ENCODE measurements at regions not wholly inside any gene's neighbourhood (a gene's known extent, or its start where the extent isn't known, plus 50 kb on each side); places are given as distances from the start of the nearest gene placed in this dataset.

- Mint-ChIP-seq H3K9me3 (ENCODE audit: low read depth, unreplicated experiment) (peaks cover 11% of the 10 kb centered on the region), H3K27ac (ENCODE audit: unreplicated experiment) (no peak overlapping the region), H3K4me3 (ENCODE audit: low read depth, unreplicated experiment) (no peak overlapping the region), H3K4me1 (ENCODE audit: low read depth, unreplicated experiment) (no peaks in the 10 kb centered on the region), H3K36me3 (ENCODE audit: insufficient read depth, unreplicated experiment) (no peaks in the 10 kb centered on the region), H3K27me3 (ENCODE audit: unreplicated experiment) (no peaks in the 10 kb centered on the region)
- TF ChIP-seq, protein P1, sequence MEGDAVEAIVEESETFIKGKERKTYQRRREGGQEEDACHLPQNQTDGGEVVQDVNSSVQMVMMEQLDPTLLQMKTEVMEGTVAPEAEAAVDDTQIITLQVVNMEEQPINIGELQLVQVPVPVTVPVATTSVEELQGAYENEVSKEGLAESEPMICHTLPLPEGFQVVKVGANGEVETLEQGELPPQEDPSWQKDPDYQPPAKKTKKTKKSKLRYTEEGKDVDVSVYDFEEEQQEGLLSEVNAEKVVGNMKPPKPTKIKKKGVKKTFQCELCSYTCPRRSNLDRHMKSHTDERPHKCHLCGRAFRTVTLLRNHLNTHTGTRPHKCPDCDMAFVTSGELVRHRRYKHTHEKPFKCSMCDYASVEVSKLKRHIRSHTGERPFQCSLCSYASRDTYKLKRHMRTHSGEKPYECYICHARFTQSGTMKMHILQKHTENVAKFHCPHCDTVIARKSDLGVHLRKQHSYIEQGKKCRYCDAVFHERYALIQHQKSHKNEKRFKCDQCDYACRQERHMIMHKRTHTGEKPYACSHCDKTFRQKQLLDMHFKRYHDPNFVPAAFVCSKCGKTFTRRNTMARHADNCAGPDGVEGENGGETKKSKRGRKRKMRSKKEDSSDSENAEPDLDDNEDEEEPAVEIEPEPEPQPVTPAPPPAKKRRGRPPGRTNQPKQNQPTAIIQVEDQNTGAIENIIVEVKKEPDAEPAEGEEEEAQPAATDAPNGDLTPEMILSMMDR (IDR thresholded peaks at IDR 0.05; ENCODE audit: unreplicated experiment), result no peak
- intact Hi-C loops (cut with micrococcal nuclease; ENCODE audit: unreplicated experiment), result no loop called here
- DNase-seq, result no peak
- no TSS peak for BruUV-seq (replicated peaks)
- CTCF ChIA-PET, result no interaction called here
Observed at GRCh38 chrX:155715141-155715540, 102.4 kb upstream of the TMLHE start.

DNA sequence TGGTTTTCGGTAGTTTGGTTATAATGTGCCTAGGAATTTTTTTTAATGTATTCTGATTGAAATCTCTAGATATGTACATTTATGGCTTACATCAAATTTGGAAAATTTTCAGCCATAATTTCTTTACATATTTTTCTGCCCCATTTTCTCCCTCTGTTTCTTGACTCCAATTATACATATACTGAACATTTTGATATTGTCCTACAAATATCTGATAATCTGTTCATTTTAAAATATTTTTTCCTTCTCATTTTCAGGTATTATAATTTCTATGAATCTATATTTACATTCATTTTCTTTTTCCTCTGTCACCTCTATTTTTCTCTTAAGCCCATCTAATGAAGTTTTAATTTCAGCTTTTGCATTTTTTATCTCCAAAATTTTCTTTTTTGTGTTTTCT is 82.7 kb upstream of the TMLHE start:
- no TSS peak for BruUV-seq (replicated peaks)
- no peaks in the 10 kb centered on the region for H3K27me3 Mint-ChIP-seq (ENCODE audit: unreplicated experiment)
- no peak overlapping the region for H3K4me3 Mint-ChIP-seq (ENCODE audit: low read depth, unreplicated experiment)
- no peaks in the 10 kb centered on the region for H3K4me1 Mint-ChIP-seq (ENCODE audit: low read depth, unreplicated experiment)
- DNase-seq, result no peak
- intact Hi-C loops (cut with micrococcal nuclease; ENCODE audit: unreplicated experiment), result no loop called here
- CTCF ChIA-PET, result no interaction called here
- no peaks in the 10 kb centered on the region for H3K36me3 Mint-ChIP-seq (ENCODE audit: insufficient read depth, unreplicated experiment)
- TF ChIP-seq, protein P1 (IDR thresholded peaks at IDR 0.05; ENCODE audit: unreplicated experiment), result no peak
- no peak overlapping the region for H3K27ac Mint-ChIP-seq (ENCODE audit: unreplicated experiment)
- H3K9me3 Mint-ChIP-seq (ENCODE audit: low read depth, unreplicated experiment), result no peaks in the 10 kb centered on the region

- TF ChIP-seq, protein P1 (IDR thresholded peaks at IDR 0.05; ENCODE audit: unreplicated experiment), result no peak
- Mint-ChIP-seq H3K27ac (ENCODE audit: unreplicated experiment) (no peak overlapping the region), H3K27me3 (ENCODE audit: unreplicated experiment) (no peaks in the 10 kb centered on the region), H3K4me3 (ENCODE audit: low read depth, unreplicated experiment) (no peak overlapping the region), H3K9me3 (ENCODE audit: low read depth, unreplicated experiment) (no peaks in the 10 kb centered on the region), H3K36me3 (ENCODE audit: insufficient read depth, unreplicated experiment) (no peaks in the 10 kb centered on the region), H3K4me1 (ENCODE audit: low read depth, unreplicated experiment) (no peaks in the 10 kb centered on the region)
- no TSS peak for BruUV-seq (replicated peaks)
- no peak for DNase-seq
- intact Hi-C loops (cut with micrococcal nuclease; ENCODE audit: unreplicated experiment), result no loop called here
- CTCF ChIA-PET, result no interaction called here
Observed at GRCh38 chrX:155694649-155695048, 81.9 kb upstream of the TMLHE start.

- CTCF ChIA-PET, result no interaction called here
- Mint-ChIP-seq H3K27ac (ENCODE audit: unreplicated experiment) (no peak overlapping the region), H3K9me3 (ENCODE audit: low read depth, unreplicated experiment) (peaks cover 9% of the 10 kb centered on the region), H3K27me3 (ENCODE audit: unreplicated experiment) (no peaks in the 10 kb centered on the region), H3K36me3 (ENCODE audit: insufficient read depth, unreplicated experiment) (no peaks in the 10 kb centered on the region), H3K4me1 (ENCODE audit: low read depth, unreplicated experiment) (no peaks in the 10 kb centered on the region), H3K4me3 (ENCODE audit: low read depth, unreplicated experiment) (no peak overlapping the region)
- DNase-seq, result no peak
- intact Hi-C loops (cut with micrococcal nuclease; ENCODE audit: unreplicated experiment), result no loop called here
- BruUV-seq (replicated peaks), result no TSS peak
- TF ChIP-seq, protein P1 (IDR thresholded peaks at IDR 0.05; ENCODE audit: unreplicated experiment), result no peak
Observed at GRCh38 chrX:155682834-155683233, 70.1 kb upstream of the TMLHE start.

- TF ChIP-seq, protein P1 (IDR thresholded peaks at IDR 0.05; ENCODE audit: unreplicated experiment), result no peak
- no peak for DNase-seq
- H3K27me3 Mint-ChIP-seq (ENCODE audit: unreplicated experiment), result no peaks in the 10 kb centered on the region
- CTCF ChIA-PET, result no interaction called here
- H3K4me3 Mint-ChIP-seq (ENCODE audit: low read depth, unreplicated experiment), result no peak overlapping the region
- no peak overlapping the region for H3K27ac Mint-ChIP-seq (ENCODE audit: unreplicated experiment)
- no TSS peak for BruUV-seq (replicated peaks)
- intact Hi-C loops (cut with micrococcal nuclease; ENCODE audit: unreplicated experiment), result no loop called here
- no peaks in the 10 kb centered on the region for H3K36me3 Mint-ChIP-seq (ENCODE audit: insufficient read depth, unreplicated experiment)
- no peaks in the 10 kb centered on the region for H3K4me1 Mint-ChIP-seq (ENCODE audit: low read depth, unreplicated experiment)
- H3K9me3 Mint-ChIP-seq (ENCODE audit: low read depth, unreplicated experiment), result peaks cover 9% of the 10 kb centered on the region
Observed at GRCh38 chrX:155679715-155680114, 67.0 kb upstream of the TMLHE start.
